NCI-H146 treated with DMSO at 0.1 percent for 48 hours (cell line): ENCODE measurements at regions not wholly inside any gene's neighbourhood (a gene's known extent, or its start where the extent isn't known, plus 50 kb on each side); places are given as distances from the start of the nearest gene placed in this dataset.

Experiments
- DNase-seq: peaks from one replicate; lab custom pipeline; 2025; ENCODE audit not compliant: unreplicated experiment; lab: John Stamatoyannopoulos, UW

- no peak for DNase-seq
These were observed 934.0 kb upstream of the EEF2KMT start for GRCh38 chr16:6031567-6031966.

GRCh38 chr16:6031102-6031501, 933.5 kb upstream of the EEF2KMT start:
- no peak for DNase-seq

GRCh38 chr16:6027733-6028132, 930.1 kb upstream of the EEF2KMT start:
- no peak for DNase-seq

- DNase-seq: no peak
These were observed 925.9 kb upstream of the EEF2KMT start for GRCh38 chr16:6023449-6023848.

- no peak for DNase-seq
These were observed 923.8 kb upstream of the EEF2KMT start for GRCh38 chr16:6021276-6021943.

- no peak for DNase-seq
These were observed 922.8 kb upstream of the EEF2KMT start for GRCh38 chr16:6020162-6020985.

GRCh38 chr16:6019490-6019991, 921.9 kb upstream of the EEF2KMT start:
- DNase-seq: no peak

GRCh38 chr16:6018848-6019489, 921.4 kb upstream of the EEF2KMT start:
- no peak for DNase-seq

- no peak for DNase-seq
These were observed 919.1 kb upstream of the EEF2KMT start for GRCh38 chr16:6016530-6017184.

- DNase-seq: no peak
These were observed 915.1 kb upstream of the EEF2KMT start for GRCh38 chr16:6012716-6013115.

GRCh38 chr16:6009151-6009550, 911.6 kb upstream of the EEF2KMT start:
- DNase-seq: no peak

GRCh38 chr16:6008670-6009069, 911.1 kb upstream of the EEF2KMT start:
- no peak for DNase-seq

- DNase-seq: no peak
These were observed 895.8 kb upstream of the EEF2KMT start for GRCh38 chr16:5993356-5993755.

- DNase-seq: no peak
These were observed 885.4 kb upstream of the EEF2KMT start for GRCh38 chr16:5982979-5983378.

GRCh38 chr16:5979905-5980550, 882.4 kb upstream of the EEF2KMT start:
- no peak for DNase-seq

- DNase-seq: no peak
These were observed 879.7 kb upstream of the EEF2KMT start for GRCh38 chr16:5977329-5977728.

GRCh38 chr16:5972747-5973146, 875.2 kb upstream of the EEF2KMT start:
- DNase-seq: no peak

GRCh38 chr16:5971924-5972323, 874.3 kb upstream of the EEF2KMT start:
- no peak for DNase-seq

- DNase-seq: no peak
These were observed 873.5 kb upstream of the EEF2KMT start for GRCh38 chr16:5971106-5971505.

- no peak for DNase-seq
These were observed 868.4 kb upstream of the EEF2KMT start for GRCh38 chr16:5966004-5966403.

GRCh38 chr16:5965321-5965720, 867.7 kb upstream of the EEF2KMT start:
- no peak for DNase-seq
